ENCODE measurements at regions not wholly inside any gene's neighbourhood (a gene's known extent, or its start where the extent isn't known, plus 50 kb on each side); places are given as distances from the start of the nearest gene placed in this dataset.
"Not testable (repeated sequence)": the region's sequence is repeated elsewhere in the genome, so short reads cannot be mapped to it uniquely, and the experiment has no call there.

- no peak overlapping the region for H3K27ac ChIP-seq (ENCODE audit: low read depth, low read length, poor library complexity, severe bottlenecking)
- H4K20me1 ChIP-seq (ENCODE audit: insufficient read depth, low read length) = no peaks in the 10 kb centered on the region
- H3K4me3 ChIP-seq (ENCODE audit: low read depth, low read length, poor library complexity, severe bottlenecking) = no peak overlapping the region
- H3F3A ChIP-seq (ENCODE audit: insufficient read depth, low read length) = no peaks in the 10 kb centered on the region
- TF ChIP-seq CTCF (IDR thresholded peaks at IDR 0.05; ENCODE audit: low read length) = no peak
- no peak for TF ChIP-seq EZH2 (IDR thresholded peaks at IDR 0.05; ENCODE audit: borderline replicate concordance, low read length)
- H3K4me2 ChIP-seq (ENCODE audit: low read length) = no peak overlapping the region
- H3K79me2 ChIP-seq (ENCODE audit: insufficient read depth, low read length) = no peaks in the 10 kb centered on the region
- H3K9me3 ChIP-seq (ENCODE audit: low read length) = no peaks in the 10 kb centered on the region
- no peaks in the 10 kb centered on the region for H3K4me1 ChIP-seq (ENCODE audit: insufficient read depth, low read length, severe bottlenecking)
- H3K9ac ChIP-seq (ENCODE audit: low read length) = no peak overlapping the region
- no peaks in the 10 kb centered on the region for H3K36me3 ChIP-seq (ENCODE audit: insufficient read depth, low read length)
- H2AFZ ChIP-seq (ENCODE audit: low read length) = no peak overlapping the region
- no peaks in the 10 kb centered on the region for H3K9me2 ChIP-seq (ENCODE audit: low read depth, low read length)
- no peaks in the 10 kb centered on the region for H3K27me3 ChIP-seq (ENCODE audit: insufficient read depth, low read length)
Measured at GRCh38 chr6:113366505-113366904, 490.6 kb upstream of the MARCKS start.

DNA sequence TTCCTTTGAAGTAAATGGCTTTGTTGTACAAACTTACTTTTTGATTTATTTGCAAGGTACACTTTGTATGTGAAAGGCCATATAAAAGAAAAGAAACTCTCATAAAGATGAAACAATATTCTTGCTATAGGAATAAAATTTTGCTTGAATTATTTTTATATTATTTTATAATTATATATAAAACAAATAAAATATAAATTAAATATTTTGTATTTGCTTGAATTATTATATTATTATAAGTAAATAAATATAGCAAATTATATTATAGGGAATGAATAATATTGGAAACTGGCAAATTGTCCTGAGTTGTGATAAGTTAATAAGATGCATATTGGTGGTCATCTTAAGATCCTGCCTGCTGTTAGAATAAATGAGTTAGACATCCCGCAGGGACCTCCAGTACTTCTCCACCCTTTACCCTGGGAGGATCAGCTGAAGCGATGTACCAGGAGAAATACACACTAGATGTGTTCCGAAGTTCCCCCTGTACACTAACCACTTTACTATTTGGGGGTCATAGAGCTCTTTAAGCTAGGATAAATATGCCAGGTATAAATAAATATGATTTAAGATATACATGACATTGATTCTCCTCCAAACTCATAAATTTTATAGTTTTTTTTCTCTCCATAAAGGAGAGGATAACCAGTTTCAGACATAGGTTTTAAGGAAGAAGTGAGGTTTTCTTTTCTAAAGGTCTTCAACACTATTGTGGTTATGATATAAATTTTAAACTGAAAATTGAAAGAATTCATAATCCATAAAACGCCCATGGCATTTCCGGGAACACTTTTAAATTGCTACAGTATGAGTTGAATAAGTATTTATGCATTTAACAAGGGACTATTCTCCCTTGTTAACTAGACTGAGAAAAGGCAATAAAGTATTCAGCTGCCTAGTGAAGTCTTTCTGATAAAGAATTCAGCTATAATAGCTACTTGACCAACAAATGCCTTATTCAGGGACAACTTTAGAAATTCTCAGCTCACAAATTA, 486.3 kb upstream of the MARCKS start:
- no peaks in the 10 kb centered on the region for H3K27me3 ChIP-seq (ENCODE audit: insufficient read depth, low read length)
- TF ChIP-seq EZH2 (IDR thresholded peaks at IDR 0.05; ENCODE audit: borderline replicate concordance, low read length) (no peak), CTCF (IDR thresholded peaks at IDR 0.05; ENCODE audit: low read length) (no peak)
- no peak overlapping the region for H3K4me3 ChIP-seq (ENCODE audit: low read depth, low read length, poor library complexity, severe bottlenecking)
- no peak overlapping the region for H3K4me2 ChIP-seq (ENCODE audit: low read length)
- no peaks in the 10 kb centered on the region for H3K4me1 ChIP-seq (ENCODE audit: insufficient read depth, low read length, severe bottlenecking)
- H2AFZ ChIP-seq (ENCODE audit: low read length) = no peak overlapping the region
- H3F3A ChIP-seq (ENCODE audit: insufficient read depth, low read length) = no peaks in the 10 kb centered on the region
- H3K79me2 ChIP-seq (ENCODE audit: insufficient read depth, low read length) = no peaks in the 10 kb centered on the region
- no peak overlapping the region for H3K9ac ChIP-seq (ENCODE audit: low read length)
- H3K9me2 ChIP-seq (ENCODE audit: low read depth, low read length) = no peaks in the 10 kb centered on the region
- no peaks in the 10 kb centered on the region for H3K36me3 ChIP-seq (ENCODE audit: insufficient read depth, low read length)
- no peaks in the 10 kb centered on the region for H4K20me1 ChIP-seq (ENCODE audit: insufficient read depth, low read length)
- H3K27ac ChIP-seq (ENCODE audit: low read depth, low read length, poor library complexity, severe bottlenecking) = no peak overlapping the region
- no peaks in the 10 kb centered on the region for H3K9me3 ChIP-seq (ENCODE audit: low read length)

DNA sequence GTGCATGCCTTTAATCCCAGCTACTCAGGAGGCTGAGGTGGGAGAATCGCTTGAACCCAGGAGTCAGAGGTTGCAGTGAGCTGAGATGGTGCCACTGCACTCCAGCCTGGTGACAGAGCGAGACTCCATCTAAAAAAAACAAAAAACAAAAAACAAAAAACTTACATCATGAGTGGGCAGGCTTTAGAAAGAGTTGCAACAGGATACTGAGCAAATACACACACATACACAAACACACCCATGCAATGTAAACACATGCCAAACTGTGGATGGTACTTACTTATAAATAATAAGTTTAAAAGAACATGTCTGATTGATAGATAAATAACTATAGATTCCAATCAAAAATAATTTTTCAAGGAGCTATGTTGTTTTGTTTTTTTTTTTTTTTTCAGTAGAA, 481.7 kb upstream of the MARCKS start:
- not testable (repeated sequence) for H3K9me3 ChIP-seq (ENCODE audit: low read length); H3K27me3 ChIP-seq (ENCODE audit: insufficient read depth, low read length); H3K27ac ChIP-seq (ENCODE audit: low read depth, low read length, poor library complexity, severe bottlenecking); H3F3A ChIP-seq (ENCODE audit: insufficient read depth, low read length); H3K79me2 ChIP-seq (ENCODE audit: insufficient read depth, low read length); H4K20me1 ChIP-seq (ENCODE audit: insufficient read depth, low read length); H2AFZ ChIP-seq (ENCODE audit: low read length); H3K4me1 ChIP-seq (ENCODE audit: insufficient read depth, low read length, severe bottlenecking); H3K9me2 ChIP-seq (ENCODE audit: low read depth, low read length); H3K4me3 ChIP-seq (ENCODE audit: low read depth, low read length, poor library complexity, severe bottlenecking); H3K9ac ChIP-seq (ENCODE audit: low read length); H3K4me2 ChIP-seq (ENCODE audit: low read length); H3K36me3 ChIP-seq (ENCODE audit: insufficient read depth, low read length)
